ENCODE measurements at regions not wholly inside any gene's neighbourhood (a gene's known extent, or its start where the extent isn't known, plus 50 kb on each side); places are given as distances from the start of the nearest gene placed in this dataset.
A peak's percentile ranks its signal among the peaks of the same experiment; 100 is the strongest.
"Not testable (repeated sequence)": the region's sequence is repeated elsewhere in the genome, so short reads cannot be mapped to it uniquely, and the experiment has no call there.

DNA sequence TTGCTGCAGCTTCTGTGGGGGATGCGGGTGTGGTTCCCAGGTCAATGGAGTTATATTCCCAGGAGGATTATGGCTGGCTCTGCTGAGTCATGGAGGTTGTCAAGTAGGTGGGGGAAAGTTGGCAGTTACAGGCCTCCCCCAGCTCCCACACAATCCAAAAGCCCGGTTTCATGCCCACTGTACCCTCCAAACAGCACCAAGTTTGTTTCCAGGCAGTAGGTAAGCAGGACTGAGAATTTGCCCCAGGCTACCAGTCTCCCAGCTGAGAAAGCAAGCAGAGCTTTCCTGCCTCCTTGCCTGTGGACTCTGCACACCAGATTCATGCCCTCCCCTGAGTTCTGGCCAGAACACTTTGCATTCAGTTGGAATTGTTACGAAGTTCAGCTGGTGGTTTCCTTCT is 578.2 kb downstream of the MEI4 start:
- DNase-seq (ENCODE audit: low spot score) = no peak

DNA sequence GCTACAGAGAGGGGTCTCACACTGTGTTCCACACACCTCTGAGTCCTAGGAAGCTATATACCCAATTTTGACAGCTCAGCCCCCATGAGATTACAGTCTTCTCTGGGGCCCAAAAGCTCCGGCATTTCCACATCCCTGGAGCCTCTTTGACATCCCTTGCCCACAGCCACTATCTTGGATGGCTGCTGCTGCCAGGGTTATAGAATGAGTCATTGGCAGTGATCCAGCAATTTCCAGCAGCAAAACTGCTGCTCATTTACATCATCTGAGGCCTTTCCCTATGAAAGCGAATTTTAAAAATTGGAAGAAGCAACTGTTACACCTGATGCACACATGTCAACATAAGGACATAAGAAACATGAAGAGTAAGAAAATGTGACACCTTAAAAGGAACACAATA is 590.7 kb downstream of the MEI4 start:
- DNase-seq (ENCODE audit: low spot score) = peak; percentile 9

DNA sequence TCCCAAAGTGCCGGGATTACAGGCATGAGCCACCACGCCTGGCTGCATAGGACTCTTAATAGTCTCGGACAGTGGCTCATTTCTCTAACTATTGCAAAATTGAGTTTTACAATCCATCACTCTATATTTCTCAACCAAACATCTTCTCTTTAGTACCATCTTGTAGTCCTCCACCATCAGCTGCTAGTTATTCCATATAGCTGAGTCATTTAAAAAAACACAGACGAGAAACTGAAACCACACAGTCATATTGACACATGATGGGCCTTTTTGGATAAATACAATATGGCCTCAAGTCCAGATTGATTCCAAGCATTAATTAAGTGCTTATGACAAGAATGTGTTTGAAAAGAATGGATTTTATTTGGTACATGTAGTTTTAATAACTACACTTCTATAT is 599.1 kb downstream of the MEI4 start:
- no peak for DNase-seq (ENCODE audit: low spot score)

DNA sequence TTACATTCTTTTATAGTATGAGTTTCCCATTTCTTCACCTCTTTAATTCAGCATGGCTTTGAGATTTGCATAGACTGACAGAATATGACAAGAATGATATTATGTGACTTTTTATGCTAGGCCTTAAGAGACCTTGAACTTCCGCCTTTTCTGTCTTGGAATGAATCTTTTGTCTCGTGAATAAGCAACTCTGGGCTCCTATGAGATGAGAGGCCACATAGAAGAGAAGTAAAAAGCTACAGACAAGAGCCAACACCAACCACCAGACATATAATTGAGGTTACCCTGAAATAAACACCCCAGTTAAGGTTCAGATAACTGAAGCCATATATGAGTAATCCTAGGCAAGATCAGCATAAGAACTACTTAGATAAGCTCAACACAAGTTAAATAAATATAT is 600.8 kb downstream of the MEI4 start:
- no peak for DNase-seq (ENCODE audit: low spot score)

DNA sequence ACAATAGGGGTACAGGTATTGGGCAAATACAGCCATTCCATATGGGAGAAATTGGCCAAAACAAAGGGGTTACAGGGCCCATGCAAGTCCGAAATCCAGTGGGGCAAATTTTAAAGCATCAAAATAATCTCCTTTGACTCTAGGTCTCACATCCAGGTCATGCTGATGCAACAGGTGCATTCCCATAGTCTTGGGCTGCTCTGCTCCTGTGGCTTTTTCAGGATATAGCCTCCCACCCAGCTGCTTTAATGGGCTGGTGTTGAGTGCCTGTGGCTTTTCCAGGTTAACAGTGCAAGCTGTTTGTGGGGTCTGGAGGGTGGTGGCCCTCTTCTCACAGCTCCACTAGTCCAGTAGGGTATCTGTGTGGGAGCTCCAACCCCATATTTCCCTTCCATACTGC is 607.1 kb downstream of the MEI4 start:
- DNase-seq (ENCODE audit: low spot score) = no peak

DNA sequence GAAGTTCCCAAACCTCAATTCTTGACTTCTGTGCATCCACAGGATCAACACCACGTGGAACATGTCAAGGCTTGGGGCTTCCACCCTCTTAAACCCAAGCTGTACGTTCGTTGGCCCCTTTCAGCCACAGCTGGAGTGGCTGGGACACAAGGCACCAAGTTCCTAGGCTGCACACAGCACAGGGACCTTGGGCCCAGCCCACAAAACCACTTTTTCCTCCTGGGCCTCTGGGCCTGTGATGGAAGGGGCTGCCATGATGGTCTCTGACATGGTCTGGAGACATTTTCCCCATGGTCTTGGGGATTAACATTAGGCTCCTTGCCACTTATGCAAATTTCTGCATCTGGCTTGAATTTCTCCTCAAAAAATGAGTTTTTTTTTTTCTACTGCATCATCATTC is 606.9 kb upstream of the IRAK1BP1 start:
- not testable (repeated sequence) for DNase-seq (ENCODE audit: low spot score)

DNA sequence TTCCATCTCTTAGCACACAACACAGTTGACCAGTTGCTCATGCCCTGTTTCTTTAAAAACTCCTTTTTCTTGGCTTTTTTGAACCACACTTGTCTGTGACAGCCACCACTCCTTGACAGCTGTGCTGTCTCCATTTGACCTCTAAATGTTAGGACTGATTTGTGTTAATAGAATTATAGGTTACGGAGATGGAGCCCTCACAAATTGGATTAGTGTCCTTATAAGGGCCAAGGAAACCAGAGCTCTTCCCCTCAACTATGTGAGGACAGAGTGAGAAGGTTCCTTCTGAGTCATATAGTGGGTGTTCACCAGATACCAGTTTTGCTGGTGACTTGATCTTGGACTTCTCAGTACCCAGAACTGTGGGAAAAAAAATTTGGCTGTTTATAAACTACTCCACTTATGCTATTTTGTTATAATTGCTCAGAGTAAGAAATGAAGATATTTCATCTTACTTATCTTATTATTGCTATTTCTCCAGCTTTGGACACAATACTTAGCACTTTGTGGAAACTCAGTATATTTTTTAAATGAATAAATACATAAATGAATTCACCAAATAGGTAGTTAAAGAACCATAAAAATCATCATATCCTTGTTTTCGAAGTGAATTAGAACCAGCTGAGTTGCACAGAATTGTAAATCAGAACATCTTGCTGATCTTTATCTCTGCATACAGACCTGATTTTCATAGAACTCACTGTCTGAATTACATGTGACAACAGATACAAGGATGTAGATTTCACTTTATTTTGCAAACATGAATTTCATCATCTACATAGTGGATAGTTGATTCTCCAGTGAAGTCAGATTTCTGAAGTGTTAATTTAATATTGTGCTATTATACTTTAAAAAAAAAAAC is 598.5 kb upstream of the IRAK1BP1 start:
- no peak for DNase-seq (ENCODE audit: low spot score)

DNA sequence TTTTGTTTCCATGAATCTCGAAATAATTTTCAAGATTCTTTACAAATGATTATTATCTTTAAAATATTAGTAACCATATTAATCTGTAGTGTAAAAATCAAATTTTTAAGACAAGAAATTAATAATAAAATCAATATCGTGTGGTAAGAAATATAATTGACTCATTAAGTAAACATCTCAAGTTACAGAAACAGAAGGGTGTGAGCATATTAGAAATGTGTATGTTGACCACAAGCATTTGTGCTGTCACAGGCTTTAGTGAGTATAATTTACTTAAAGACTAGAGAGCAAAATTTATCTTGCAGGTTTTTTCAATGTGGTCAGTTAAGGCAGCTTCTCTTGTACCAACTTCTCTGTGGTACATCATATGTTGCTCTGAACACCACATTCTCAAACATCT is 566.5 kb upstream of the IRAK1BP1 start:
- no peak for DNase-seq (ENCODE audit: low spot score)

DNA sequence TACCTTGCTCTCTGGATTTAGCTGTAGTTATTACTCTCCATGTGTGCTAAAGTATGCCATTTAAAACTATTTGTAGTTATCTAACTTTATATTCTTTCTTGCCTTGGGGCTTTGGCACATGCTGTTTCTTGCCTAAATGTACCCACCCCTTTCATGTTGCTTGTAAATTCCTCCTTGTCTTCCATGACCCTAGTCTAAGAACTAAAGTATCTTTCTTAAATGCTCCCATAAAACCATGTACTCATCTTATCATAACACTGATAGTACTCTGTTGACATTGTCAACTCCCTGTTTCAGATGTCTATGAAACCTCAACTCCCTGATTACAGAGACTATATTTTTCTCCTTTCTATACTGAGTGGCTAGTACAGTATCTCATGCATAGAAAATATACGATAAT is 564.9 kb upstream of the IRAK1BP1 start:
- no peak for DNase-seq (ENCODE audit: low spot score)

DNA sequence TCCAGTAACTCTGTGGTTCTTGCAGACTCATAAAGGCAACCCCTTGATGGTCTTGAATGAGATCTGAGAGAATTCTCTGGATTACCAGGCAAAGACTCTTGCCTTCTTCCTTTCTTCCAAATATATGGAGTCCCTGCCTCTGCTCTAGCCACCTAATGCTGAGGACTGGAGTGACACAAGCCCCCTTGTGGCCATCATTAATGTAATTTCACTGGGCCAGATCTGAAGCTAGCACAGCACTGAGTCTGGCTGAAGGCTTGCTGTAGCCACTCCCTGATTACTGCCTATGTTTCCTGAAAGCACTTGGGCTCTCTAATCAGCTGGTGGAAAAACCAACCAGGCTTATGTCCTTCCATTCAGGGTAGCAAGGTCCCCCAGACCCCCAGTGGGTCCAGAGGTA is 559.3 kb upstream of the IRAK1BP1 start:
- peak; percentile 45 for DNase-seq (ENCODE audit: low spot score)

DNA sequence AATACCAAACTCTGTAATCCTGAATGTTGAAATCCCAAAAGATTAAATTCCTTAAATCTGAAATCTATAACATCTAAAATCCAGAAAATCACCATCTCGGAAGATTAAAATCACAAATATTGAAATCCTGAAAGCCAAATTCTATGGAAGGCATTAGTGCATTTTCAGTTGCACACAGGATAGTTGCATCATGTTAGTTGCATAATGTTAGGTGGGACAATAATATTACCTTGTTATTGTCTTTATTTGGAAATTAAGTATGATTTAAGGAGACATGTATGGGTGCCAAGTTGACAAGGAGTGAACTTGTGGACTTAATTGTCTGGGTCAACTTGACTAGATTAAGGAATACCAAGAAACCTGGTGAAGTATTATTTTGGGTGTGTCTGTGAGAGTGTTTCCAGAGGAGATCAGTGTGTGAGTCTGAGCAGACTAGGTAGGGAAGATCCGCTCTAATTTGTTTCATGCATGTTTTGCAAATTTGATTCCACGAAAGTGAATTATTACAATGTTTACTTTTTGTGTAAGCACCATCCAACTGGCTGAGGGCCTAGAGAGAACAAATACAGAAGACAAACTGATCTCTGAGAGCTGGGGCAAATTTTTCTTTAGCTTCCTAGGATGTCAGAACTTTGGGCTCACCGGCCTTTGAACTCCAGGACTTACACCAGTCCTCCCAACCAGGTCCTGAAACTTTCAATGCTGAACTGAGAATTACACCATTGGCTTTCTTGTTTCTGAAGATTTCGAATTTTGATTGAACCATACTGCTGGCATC is 545.1 kb upstream of the IRAK1BP1 start:
- no peak for DNase-seq (ENCODE audit: low spot score)

DNA sequence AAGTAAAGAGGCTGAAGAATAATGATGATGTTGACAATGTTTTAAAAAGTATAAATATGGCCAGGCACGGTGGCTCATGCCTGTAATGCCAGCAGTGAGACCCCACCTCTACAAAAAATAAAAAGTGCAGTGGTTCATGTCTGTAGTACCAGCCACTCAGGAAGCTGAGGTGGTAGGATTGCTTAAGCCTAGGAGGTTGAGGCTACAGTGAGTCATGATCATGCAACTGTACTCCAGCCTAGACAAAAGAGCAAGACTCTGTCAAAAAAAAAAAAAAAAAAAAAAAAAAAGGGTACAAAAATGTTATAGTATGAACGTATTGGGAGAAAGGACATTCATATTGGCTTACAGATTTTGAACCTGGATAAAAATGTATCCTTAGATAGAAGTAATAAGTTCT is 543.1 kb upstream of the IRAK1BP1 start:
- no peak for DNase-seq (ENCODE audit: low spot score)

DNA sequence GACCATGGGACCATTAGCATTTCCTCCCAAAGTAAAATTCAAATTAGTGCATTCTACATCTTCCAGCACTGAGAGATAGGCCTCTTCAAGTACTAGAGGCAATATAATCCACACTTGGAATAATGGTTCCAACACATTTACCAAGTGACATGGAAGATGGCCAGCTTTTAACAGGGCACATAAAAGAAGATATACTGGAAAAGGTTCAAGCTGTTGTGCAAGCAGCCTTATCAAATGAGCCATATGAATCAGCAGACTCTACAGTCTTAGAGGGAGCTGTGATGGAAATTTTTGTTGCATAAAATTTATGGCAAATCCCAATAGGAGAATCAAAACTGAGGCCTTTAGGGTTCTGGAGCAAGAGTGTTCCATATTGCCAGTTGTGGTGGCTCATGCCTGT is 526.6 kb upstream of the IRAK1BP1 start:
- DNase-seq (ENCODE audit: low spot score) = no peak

DNA sequence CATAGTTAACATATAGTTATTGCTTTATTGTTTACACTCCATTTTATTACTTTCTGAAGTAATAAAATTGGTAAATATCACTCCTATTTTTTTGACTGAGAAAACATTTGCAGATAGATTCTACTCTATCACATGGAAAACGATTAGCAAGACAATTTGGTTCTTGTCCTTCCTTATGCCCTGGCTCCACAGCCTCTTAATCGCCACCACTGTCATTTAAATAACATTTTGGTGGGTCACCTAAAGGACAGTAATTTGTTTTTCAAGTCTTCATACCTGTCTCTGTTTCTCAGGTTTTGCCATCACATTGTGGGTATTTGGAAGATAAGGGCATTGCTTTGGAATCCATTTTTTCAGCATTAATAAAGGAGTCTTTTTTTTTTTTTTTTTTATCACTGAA is 521.5 kb upstream of the IRAK1BP1 start:
- no peak for DNase-seq (ENCODE audit: low spot score)

DNA sequence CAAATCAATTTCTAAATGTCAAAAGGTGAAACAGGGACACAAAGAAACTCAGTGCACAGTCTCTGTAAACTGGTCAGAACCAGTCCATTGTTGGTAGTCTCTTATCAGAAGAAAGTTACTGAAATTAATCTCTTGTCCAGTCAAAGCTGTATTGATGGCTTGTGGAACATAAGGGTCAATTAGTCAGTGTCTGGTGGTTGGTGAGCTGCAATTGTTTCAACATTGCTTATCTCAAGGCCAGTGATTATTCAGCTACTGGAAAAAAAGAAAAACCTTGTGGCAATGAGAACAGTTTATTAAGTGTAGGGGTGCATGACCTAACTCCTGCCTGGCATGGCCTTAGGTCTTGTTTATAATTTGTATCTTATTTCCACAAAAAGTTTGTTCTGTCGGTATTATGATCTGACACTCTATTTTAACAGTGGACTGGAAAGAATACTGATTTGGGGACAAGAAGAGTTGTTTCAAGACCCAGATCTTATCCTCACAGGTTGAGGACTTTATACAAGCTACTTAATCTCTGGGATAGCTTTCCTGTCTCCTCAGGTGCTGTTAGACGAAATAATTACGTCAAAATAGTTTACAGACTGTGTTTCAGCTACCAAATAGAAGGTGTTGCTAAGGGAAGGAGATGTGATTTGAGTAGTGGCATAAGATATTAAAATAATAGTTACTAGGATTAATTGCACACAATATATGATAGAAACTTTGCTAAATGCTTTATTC is 520.0 kb upstream of the IRAK1BP1 start:
- DNase-seq (ENCODE audit: low spot score) = no peak

DNA sequence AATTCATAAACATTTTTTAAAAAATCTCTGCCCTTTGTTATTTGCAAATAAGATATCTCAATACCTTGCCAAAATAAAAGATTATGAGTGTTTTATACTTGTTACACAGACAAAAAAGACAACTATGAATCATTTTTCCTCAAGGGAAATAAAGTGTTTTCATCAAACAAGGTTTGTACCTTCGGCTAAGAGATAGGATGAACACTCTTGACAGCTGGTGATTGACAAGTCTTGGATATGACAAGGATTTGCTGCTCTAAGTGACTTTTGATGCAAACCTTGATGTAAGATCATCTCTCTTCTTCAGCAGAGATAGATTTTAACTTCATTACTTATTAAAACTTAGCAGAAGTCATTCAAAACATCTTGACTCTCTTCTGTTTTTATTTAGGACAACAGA is 514.3 kb upstream of the IRAK1BP1 start:
- DNase-seq (ENCODE audit: low spot score) = no peak

DNA sequence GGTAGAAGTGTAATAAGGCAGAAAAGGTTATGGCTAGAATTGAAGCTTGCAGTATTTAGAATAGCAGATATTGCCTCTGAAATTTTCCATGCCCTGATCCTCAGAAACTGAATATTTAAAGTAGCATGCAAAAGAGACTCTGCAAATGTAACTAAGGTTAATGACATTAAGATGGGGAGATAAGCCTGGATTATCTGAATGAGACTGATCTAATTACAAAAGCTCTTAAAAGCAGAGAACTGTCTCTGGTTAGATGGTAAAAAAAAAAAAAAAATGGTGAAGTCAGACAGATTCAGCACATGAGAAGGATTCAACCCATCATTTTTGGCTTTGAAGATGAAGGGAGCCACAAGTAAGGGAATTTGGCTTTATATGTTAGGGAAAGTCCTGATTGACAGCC is 503.7 kb upstream of the IRAK1BP1 start:
- DNase-seq (ENCODE audit: low spot score) = no peak

DNA sequence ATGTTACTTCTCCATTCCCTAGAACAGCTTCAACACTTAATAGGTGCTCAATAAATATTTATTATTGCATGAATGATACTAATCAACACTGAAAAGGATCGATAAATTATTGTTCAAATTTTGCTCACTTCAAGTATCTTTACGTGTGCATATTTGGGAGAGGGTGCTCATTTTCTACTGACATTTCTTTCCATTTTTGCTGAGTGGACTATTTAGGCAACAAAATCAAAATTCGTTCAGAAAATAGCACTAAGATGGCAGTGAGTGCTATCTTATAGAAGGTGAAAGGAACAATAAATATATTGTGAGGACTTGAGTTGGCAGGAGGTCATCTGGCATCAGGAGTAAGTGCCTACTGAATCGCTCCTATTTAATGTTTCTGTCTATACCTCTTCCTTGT is 501.9 kb upstream of the IRAK1BP1 start:
- DNase-seq (ENCODE audit: low spot score) = no peak

DNA sequence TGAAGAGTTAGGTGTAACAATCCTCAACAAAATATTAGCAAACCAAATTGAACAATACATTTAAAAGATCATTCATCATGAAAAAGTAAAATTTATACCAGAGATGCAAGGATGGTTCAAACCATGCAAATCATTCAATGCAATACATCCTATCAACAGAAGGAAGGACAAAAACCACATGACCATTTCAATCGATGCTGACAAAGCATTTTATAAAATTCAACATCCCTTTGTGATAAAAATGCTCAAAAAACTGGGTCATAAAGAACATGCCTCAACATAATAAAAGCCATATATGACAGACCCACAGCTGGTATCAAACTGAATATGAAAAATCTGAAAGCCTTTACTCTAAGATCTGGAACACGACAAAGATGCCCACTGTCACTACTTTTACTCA is 490.3 kb upstream of the IRAK1BP1 start:
- DNase-seq (ENCODE audit: low spot score) = no peak

DNA sequence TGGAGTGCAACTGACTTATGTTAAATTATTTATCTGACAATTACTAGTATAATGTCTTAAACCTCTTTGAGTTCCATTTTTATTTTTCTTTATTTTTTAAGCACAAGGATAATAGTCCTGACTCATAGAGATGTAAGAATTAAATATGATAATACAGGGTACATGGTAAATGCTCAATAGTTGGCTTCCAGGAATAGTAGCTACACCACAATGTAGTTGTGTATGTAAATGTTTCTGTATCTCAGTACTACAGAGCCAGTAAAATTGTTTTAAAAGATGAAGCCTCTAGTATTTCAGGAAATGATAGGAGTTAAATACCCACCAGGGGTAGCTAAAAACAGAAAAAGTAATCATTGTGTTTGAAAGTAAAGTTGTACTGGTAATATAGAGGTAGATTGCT is 487.4 kb upstream of the IRAK1BP1 start:
- DNase-seq (ENCODE audit: low spot score) = no peak

DNA sequence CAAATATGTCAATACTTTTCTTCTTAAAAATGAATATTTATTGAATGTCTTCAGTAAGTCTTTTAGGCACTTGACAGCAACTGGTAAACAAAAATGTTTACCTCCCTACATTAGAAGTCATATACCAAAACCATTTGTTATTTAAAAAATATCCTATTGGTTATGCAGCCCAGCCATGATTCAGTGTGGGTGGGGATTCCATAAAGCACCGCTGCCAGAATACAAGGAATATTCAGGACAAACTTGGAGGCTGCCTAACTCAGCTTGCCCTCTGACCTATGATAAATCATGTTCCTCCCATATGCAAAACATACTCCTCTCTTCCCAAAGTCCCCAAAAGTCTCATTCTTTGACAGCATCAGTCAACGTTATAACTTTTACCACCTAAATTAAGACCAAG is 486.8 kb upstream of the IRAK1BP1 start:
- no peak for DNase-seq (ENCODE audit: low spot score)

DNA sequence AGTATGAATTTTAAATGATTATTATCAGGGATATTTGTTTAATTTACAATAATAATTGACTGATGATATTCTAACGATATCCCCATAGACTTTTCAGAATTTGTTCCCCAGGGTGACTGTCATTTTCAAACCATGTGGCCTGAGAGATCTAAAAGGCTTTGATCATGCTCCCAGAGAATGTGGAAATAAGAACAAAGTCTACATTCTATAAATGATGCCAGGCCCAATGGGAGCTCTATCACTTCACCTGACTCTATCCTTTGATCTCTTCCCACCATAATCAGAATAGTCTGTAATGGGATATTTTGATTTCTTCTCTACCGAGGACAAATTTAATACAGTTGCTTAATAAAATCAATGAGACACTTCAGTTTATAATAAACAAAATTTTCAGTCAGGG is 483.4 kb upstream of the IRAK1BP1 start:
- no peak for DNase-seq (ENCODE audit: low spot score)

DNA sequence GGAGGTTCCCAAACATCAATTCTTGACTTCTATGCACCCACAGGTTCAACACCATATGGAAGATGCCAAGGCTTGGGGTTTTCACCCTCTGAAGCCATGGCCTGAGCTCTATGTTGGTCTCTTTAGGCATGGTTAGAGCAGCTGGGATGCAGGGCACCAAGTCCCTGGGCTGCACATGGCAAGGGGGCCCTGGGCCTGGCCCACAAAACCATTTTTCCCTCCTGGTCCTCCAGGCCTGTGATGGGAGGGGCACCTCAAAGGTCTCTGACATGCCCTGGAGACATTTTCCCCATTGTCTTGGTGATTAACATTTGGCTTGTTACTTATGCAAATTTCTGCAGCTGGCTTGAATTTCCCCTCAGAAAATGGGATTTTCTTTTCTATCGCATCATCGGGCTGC is 480.5 kb upstream of the IRAK1BP1 start:
- not testable (repeated sequence) for DNase-seq (ENCODE audit: low spot score)

Data from HT-29 (cell line).